Stomach smooth muscle (tissue), 2 donors: ENCODE measurements at regions not wholly inside any gene's neighbourhood (a gene's known extent, or its start where the extent isn't known, plus 50 kb on each side); places are given as distances from the start of the nearest gene placed in this dataset.

Experiments used
- H3K27ac ChIP-seq: one replicate; pipeline ENCODE4 v1.7.0; 2013; ENCODE audit warnings: mild to moderate bottlenecking, low read length, inconsistent platforms
- H3K27me3 ChIP-seq, 2 donors: one replicate each; pipeline ENCODE4 v1.7.0; 2013; ENCODE audit warnings: low read length in 2 of 2; ENCODE audit not compliant: insufficient read depth in 2 of 2, control insufficient read depth in 1 of 2
- H3K36me3 ChIP-seq, 2 donors: one replicate each; pipeline ENCODE4 v1.7.0; 2013; ENCODE audit warnings: low read length in 2 of 2; ENCODE audit not compliant: control insufficient read depth in 2 of 2, insufficient read depth in 2 of 2
- H3K4me1 ChIP-seq: one replicate; pipeline ENCODE4 v1.7.0; 2013; ENCODE audit warnings: low read length; ENCODE audit not compliant: control insufficient read depth, insufficient read depth
- H3K4me3 ChIP-seq, 2 donors: one replicate each; pipeline ENCODE4 v1.7.0; 2013; ENCODE audit warnings: low read length in 2 of 2
- H3K9ac ChIP-seq, 2 donors: one replicate each; pipeline ENCODE4 v1.7.0; 2013; ENCODE audit warnings: low read length in 2 of 2, mild to moderate bottlenecking in 1 of 2
- H3K9me3 ChIP-seq, 2 donors: one replicate each; pipeline ENCODE4 v1.7.0; 2013; ENCODE audit warnings: low read length in 2 of 2; ENCODE audit not compliant: control insufficient read depth in 2 of 2
- donor health status: healthy.
- donor health status: Pancreatic carcinoma.

GRCh38 chr2:160870729-160871465, 289.3 kb upstream of the TANK start:
- no peaks in the 10 kb centered on the region for H3K9me3 ChIP-seq

DNA sequence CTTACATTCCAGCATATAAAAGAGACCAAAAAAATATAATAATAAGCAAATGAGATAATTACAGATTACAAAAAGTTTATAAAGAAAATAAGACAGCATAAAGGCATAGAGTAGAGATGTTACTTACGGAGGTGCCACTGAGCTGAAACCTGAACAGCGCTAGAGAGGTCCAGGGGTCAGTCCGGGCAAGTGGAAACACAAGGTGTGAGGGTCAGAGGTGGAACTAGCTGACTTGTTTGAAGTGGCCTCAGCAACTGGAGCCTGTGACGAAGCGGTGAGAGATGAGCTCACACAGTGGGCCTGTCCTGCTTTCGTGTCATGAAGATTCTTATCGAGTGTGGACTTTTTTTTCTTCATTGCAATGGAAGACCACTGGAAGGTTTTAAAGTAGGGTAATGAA, 288.3 kb upstream of the TANK start:
- Histone ChIP-seq H3K9ac (no peak overlapping the region), H3K27ac (no peak overlapping the region), H3K4me1 (no peaks in the 10 kb centered on the region), H3K4me3 (no peak overlapping the region), H3K27me3 (no peaks in the 10 kb centered on the region), H3K9me3 (no peaks in the 10 kb centered on the region), H3K36me3 (no peaks in the 10 kb centered on the region)

More at GRCh38 chr2:160870729-160871465, 289.3 kb upstream of the TANK start:
- no peak overlapping the region for H3K9ac ChIP-seq
- no peak overlapping the region for H3K27ac ChIP-seq
- H3K27me3 ChIP-seq: no peaks in the 10 kb centered on the region
- no peaks in the 10 kb centered on the region for H3K4me1 ChIP-seq
- H3K36me3 ChIP-seq: no peaks in the 10 kb centered on the region
- no peak overlapping the region for H3K4me3 ChIP-seq

DNA sequence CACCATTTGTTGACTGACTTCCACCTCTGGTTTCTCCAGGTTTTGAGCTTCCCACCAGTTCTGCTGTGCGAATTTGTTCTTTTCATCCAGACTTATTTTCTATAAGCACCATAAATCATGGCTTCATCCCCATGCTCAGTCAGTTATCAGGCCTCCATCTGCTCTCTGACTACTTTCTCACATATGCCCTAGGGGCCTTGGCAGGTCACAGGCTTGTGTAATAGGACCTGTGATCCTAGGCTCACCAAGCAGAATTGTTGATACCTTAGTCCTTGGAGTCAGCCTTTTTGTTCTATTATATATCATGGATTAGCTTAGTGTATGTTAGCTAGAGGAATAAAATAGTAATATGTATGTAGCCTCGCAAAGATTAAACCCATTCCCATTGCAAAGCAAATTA, 284.2 kb upstream of the TANK start:
- H3K36me3 ChIP-seq: no peaks in the 10 kb centered on the region
- no peak overlapping the region for H3K27ac ChIP-seq
- no peak overlapping the region for H3K9ac ChIP-seq
- no peak overlapping the region for H3K4me3 ChIP-seq
- no peaks in the 10 kb centered on the region for H3K9me3 ChIP-seq
- H3K4me1 ChIP-seq: no peaks in the 10 kb centered on the region
- H3K27me3 ChIP-seq: no peaks in the 10 kb centered on the region

- Histone ChIP-seq H3K4me1 (no peaks in the 10 kb centered on the region), H3K9me3 (no peaks in the 10 kb centered on the region), H3K27me3 (no peaks in the 10 kb centered on the region), H3K36me3 (no peaks in the 10 kb centered on the region), H3K27ac (no peak overlapping the region), H3K4me3 (no peak overlapping the region), H3K9ac (no peak overlapping the region)
These were observed 283.5 kb upstream of the TANK start for GRCh38 chr2:160876765-160877164.

DNA sequence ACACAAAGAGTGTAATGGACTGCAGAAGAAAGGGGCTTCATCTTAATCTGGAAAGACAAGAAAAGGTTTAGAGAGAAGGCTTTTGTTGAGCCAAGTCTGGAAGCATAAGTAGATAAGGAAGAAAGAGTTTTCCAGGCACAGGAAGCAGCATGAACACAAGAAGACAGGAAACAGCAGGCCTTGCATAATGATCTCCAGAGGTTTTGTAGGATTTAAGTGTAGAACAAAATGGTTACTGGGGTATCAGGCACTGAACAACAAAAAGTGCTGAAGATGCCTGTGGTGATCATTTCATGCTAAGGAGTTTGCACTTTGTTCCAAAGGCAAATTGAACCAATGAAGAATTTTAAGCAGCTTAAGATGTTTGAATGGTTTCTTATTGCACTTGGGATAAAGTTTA, 281.6 kb upstream of the TANK start:
- H3K4me1 ChIP-seq: no peaks in the 10 kb centered on the region

DNA sequence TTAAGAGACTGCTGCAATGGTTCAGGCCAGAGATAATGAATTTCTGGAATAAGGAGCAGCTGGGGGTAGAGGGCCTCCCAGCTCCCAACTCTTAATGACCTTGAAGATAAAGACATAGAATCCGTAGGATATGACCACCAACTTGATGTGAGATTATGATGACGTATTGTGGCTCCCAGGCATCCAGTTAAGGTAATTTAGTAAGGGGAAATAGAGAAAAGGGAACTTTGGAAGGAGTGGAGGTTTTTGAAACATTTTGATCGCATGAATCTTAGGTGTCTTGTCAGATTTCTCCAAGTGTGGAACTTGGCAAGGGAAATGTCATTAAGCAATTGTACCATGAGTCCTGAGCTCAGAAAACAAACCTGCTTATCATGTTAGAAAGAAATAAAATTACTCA, 277.3 kb upstream of the TANK start:
- Histone ChIP-seq H3K9me3 (no peaks in the 10 kb centered on the region), H3K9ac (no peak overlapping the region), H3K27me3 (no peaks in the 10 kb centered on the region), H3K4me1 (no peaks in the 10 kb centered on the region), H3K27ac (no peak overlapping the region), H3K4me3 (no peak overlapping the region), H3K36me3 (no peaks in the 10 kb centered on the region)

More for the DNA sequence above, 281.6 kb upstream of the TANK start:
- Histone ChIP-seq H3K27ac (no peak overlapping the region), H3K9ac (no peak overlapping the region), H3K27me3 (no peaks in the 10 kb centered on the region), H3K4me3 (no peak overlapping the region), H3K9me3 (no peaks in the 10 kb centered on the region), H3K36me3 (no peaks in the 10 kb centered on the region)

DNA sequence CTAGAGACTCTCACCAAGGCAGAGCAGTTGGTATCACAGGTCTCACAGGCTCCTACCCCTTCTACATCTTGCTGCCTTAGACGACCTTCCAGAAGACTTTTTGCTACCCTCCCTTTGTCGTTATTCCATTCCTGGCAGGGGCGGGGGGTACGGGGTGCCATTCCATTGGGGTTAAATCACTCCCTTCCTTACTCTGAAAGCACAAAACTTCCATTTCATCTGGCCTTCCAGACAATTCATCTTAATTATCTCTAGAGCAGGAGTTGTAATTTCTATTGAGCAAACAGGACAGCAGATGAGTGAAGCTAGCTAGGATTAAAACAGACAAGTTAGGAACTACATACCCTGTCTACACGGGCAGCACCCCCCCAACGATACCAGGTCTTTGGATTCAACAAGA, 276.2 kb upstream of the TANK start:
- Histone ChIP-seq H3K27ac (no peak overlapping the region), H3K27me3 (no peaks in the 10 kb centered on the region), H3K4me1 (no peaks in the 10 kb centered on the region), H3K36me3 (no peaks in the 10 kb centered on the region), H3K9me3 (no peaks in the 10 kb centered on the region), H3K4me3 (no peak overlapping the region), H3K9ac (no peak overlapping the region)

GRCh38 chr2:160889439-160890170, 270.6 kb upstream of the TANK start:
- Histone ChIP-seq H3K4me1 (no peaks in the 10 kb centered on the region), H3K36me3 (no peaks in the 10 kb centered on the region), H3K9ac (no peak overlapping the region), H3K27ac (no peak overlapping the region), H3K27me3 (no peaks in the 10 kb centered on the region), H3K9me3 (no peaks in the 10 kb centered on the region), H3K4me3 (no peak overlapping the region)

GRCh38 chr2:160890667-160891352, 269.4 kb upstream of the TANK start:
- Histone ChIP-seq H3K4me3 (no peak overlapping the region), H3K27ac (no peak overlapping the region), H3K9me3 (no peaks in the 10 kb centered on the region), H3K9ac (no peak overlapping the region), H3K36me3 (no peaks in the 10 kb centered on the region), H3K27me3 (no peaks in the 10 kb centered on the region), H3K4me1 (no peaks in the 10 kb centered on the region)

- no peaks in the 10 kb centered on the region for H3K27me3 ChIP-seq
- no peak overlapping the region for H3K27ac ChIP-seq
These were observed 268.9 kb upstream of the TANK start for GRCh38 chr2:160891353-160891740.

More at GRCh38 chr2:160891353-160891740, 268.9 kb upstream of the TANK start:
- Histone ChIP-seq H3K4me1 (no peaks in the 10 kb centered on the region), H3K4me3 (no peak overlapping the region), H3K9me3 (no peaks in the 10 kb centered on the region), H3K36me3 (no peaks in the 10 kb centered on the region), H3K9ac (no peak overlapping the region)
